GM18517 (cell line): ENCODE measurements at regions not wholly inside any gene's neighbourhood (a gene's known extent, or its start where the extent isn't known, plus 50 kb on each side); places are given as distances from the start of the nearest gene placed in this dataset.
"Not testable (repeated sequence)": the region's sequence is repeated elsewhere in the genome, so short reads cannot be mapped to it uniquely, and the experiment has no call there.

Experiments used
- ATAC-seq: cut with Tn5 transposase; IDR thresholded peaks from one replicate; pipeline ENCODE4 v1.9.1; 2021; ENCODE audit warnings: mild to moderate bottlenecking, moderate library complexity; ENCODE audit not compliant: unreplicated experiment

GRCh38 chr2:131668794-131669540 lies 141.3 kb downstream of the CCDC74A start:
- not testable (repeated sequence) for ATAC-seq

- ATAC-seq: not testable (repeated sequence)
These were observed 144.3 kb downstream of the CCDC74A start for GRCh38 chr2:131671841-131672470.

- peak; percentile 84 for ATAC-seq
These were observed 145.0 kb downstream of the CCDC74A start for GRCh38 chr2:131672471-131673399.

GRCh38 chr2:131673400-131674173 lies 145.9 kb downstream of the CCDC74A start:
- peak; percentile 95 for ATAC-seq

- ATAC-seq: no peak
These were observed 146.5 kb downstream of the CCDC74A start for GRCh38 chr2:131674174-131674507.

- peak; percentile 7 for ATAC-seq
These were observed 154.0 kb downstream of the CCDC74A start for GRCh38 chr2:131681611-131682121.

- ATAC-seq: peak; percentile 100
These were observed 154.6 kb downstream of the CCDC74A start for GRCh38 chr2:131682122-131682944.

GRCh38 chr2:131682945-131683330 lies 155.2 kb downstream of the CCDC74A start:
- peak; percentile 35 for ATAC-seq

- ATAC-seq: not testable (repeated sequence)
These were observed 157.1 kb downstream of the CCDC74A start for GRCh38 chr2:131684631-131685316.

- not testable (repeated sequence) for ATAC-seq
These were observed 158.6 kb downstream of the CCDC74A start for GRCh38 chr2:131686164-131686893.

GRCh38 chr2:131686894-131687238 lies 159.2 kb downstream of the CCDC74A start:
- ATAC-seq: not testable (repeated sequence)

- ATAC-seq: not testable (repeated sequence)
These were observed 161.4 kb downstream of the CCDC74A start for GRCh38 chr2:131689066-131689465.

- ATAC-seq: not testable (repeated sequence)
These were observed 183.6 kb downstream of the CCDC74A start for GRCh38 chr2:131711268-131711667.

- ATAC-seq: not testable (repeated sequence)
These were observed 190.2 kb downstream of the CCDC74A start for GRCh38 chr2:131717907-131718306.

- ATAC-seq: not testable (repeated sequence)
These were observed 193.5 kb downstream of the CCDC74A start for GRCh38 chr2:131721163-131721562.

- ATAC-seq: not testable (repeated sequence)
These were observed 194.6 kb downstream of the CCDC74A start for GRCh38 chr2:131722256-131722655.

GRCh38 chr2:131724019-131724418 lies 196.3 kb downstream of the CCDC74A start:
- no peak for ATAC-seq

GRCh38 chr2:131728451-131728850 lies 200.8 kb downstream of the CCDC74A start:
- not testable (repeated sequence) for ATAC-seq
